ENCODE measurements at regions not wholly inside any gene's neighbourhood (a gene's known extent, or its start where the extent isn't known, plus 50 kb on each side); places are given as distances from the start of the nearest gene placed in this dataset.
A peak's percentile ranks its signal among the peaks of the same experiment; 100 is the strongest.

DNA sequence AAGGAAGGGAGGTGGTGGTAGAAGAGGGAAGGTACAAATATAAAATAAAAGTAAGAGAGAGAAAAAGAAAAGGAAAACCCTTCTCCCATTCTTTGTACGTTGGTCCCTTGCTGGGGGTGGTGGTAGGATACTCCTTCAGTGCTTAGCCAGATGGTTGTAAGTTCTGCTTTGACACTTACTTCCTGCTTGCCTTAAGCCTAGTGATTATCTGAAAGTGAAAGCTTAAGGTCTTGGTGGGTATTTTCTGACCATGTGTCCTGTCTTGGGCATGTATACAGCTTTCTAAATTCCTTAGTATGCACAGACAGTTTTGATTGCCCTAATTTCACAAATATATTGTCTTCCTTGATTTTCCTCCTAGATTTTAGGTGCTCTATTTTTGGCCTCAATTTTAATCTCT, 314.8 kb downstream of the PCDH17 start:
- CTCF ChIA-PET = no interaction called here
- intact Hi-C loops (cut with micrococcal nuclease; ENCODE audit: unreplicated experiment) = no loop called here
- no peaks in the 10 kb centered on the region for H3K9me3 Mint-ChIP-seq (ENCODE audit: low read depth, unreplicated experiment)
- no peaks in the 10 kb centered on the region for H3K36me3 Mint-ChIP-seq (ENCODE audit: insufficient read depth, unreplicated experiment)
- no peak overlapping the region for H3K4me3 Mint-ChIP-seq (ENCODE audit: low read depth, unreplicated experiment)
- TF ChIP-seq, protein P1, sequence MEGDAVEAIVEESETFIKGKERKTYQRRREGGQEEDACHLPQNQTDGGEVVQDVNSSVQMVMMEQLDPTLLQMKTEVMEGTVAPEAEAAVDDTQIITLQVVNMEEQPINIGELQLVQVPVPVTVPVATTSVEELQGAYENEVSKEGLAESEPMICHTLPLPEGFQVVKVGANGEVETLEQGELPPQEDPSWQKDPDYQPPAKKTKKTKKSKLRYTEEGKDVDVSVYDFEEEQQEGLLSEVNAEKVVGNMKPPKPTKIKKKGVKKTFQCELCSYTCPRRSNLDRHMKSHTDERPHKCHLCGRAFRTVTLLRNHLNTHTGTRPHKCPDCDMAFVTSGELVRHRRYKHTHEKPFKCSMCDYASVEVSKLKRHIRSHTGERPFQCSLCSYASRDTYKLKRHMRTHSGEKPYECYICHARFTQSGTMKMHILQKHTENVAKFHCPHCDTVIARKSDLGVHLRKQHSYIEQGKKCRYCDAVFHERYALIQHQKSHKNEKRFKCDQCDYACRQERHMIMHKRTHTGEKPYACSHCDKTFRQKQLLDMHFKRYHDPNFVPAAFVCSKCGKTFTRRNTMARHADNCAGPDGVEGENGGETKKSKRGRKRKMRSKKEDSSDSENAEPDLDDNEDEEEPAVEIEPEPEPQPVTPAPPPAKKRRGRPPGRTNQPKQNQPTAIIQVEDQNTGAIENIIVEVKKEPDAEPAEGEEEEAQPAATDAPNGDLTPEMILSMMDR (IDR thresholded peaks at IDR 0.05; ENCODE audit: unreplicated experiment) = no peak
- no peaks in the 10 kb centered on the region for H3K27me3 Mint-ChIP-seq (ENCODE audit: unreplicated experiment)
- no peaks in the 10 kb centered on the region for H3K4me1 Mint-ChIP-seq (ENCODE audit: low read depth, unreplicated experiment)
- no peak for DNase-seq
- BruUV-seq (replicated peaks) = no TSS peak
- peak overlapping the region; percentile 17 for H3K27ac Mint-ChIP-seq (ENCODE audit: unreplicated experiment)

DNA sequence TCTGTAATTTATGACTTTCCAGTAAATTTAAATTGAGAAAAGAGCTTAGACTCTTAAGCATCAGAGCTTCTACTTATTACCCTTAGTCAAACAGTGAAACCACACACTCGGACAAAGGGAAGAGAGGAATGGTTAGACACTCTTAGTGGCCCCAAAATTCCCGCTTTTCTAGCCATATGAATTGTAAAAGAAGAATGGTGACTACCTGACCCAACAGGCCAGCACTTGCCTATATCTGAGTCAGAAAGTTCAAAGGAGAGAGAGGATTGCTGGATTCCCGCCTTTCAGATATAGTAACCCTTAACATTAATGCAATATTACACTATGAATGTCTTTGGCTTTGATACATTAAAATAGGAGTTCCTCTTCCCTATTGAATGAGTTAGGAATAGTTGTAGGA, 317.3 kb downstream of the PCDH17 start:
- intact Hi-C loops (cut with micrococcal nuclease; ENCODE audit: unreplicated experiment) = no loop called here
- Mint-ChIP-seq H3K27ac (ENCODE audit: unreplicated experiment) (no peak overlapping the region), H3K4me1 (ENCODE audit: low read depth, unreplicated experiment) (no peaks in the 10 kb centered on the region), H3K36me3 (ENCODE audit: insufficient read depth, unreplicated experiment) (no peaks in the 10 kb centered on the region), H3K9me3 (ENCODE audit: low read depth, unreplicated experiment) (no peaks in the 10 kb centered on the region), H3K27me3 (ENCODE audit: unreplicated experiment) (no peaks in the 10 kb centered on the region), H3K4me3 (ENCODE audit: low read depth, unreplicated experiment) (no peak overlapping the region)
- no peak for DNase-seq
- TF ChIP-seq, protein P1 (IDR thresholded peaks at IDR 0.05; ENCODE audit: unreplicated experiment) = no peak
- BruUV-seq (replicated peaks) = no TSS peak
- CTCF ChIA-PET = no interaction called here

DNA sequence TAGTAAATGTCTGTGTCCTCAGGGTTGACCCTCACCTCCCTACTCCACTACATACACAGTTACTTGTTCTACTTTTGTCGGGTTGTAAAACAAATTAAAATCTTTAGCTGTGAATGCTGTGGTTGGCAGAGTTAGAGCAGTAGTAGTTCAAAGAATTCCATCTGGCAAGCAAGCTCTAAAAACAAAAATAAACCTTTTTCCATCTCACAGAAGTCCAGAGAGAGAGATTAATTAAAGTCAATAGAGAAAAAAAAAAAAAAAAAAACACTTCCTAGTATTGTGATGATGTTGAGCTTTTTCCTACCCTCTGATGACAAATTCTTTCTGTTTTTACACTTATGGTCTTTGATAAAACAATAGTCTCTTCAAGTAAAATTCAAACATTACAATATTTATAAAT, 338.4 kb downstream of the PCDH17 start:
- Mint-ChIP-seq H3K27me3 (ENCODE audit: unreplicated experiment) (no peaks in the 10 kb centered on the region), H3K4me3 (ENCODE audit: low read depth, unreplicated experiment) (no peak overlapping the region), H3K4me1 (ENCODE audit: low read depth, unreplicated experiment) (no peaks in the 10 kb centered on the region), H3K36me3 (ENCODE audit: insufficient read depth, unreplicated experiment) (no peaks in the 10 kb centered on the region), H3K27ac (ENCODE audit: unreplicated experiment) (no peak overlapping the region), H3K9me3 (ENCODE audit: low read depth, unreplicated experiment) (peaks cover 2% of the 10 kb centered on the region)
- TF ChIP-seq, protein P1 (IDR thresholded peaks at IDR 0.05; ENCODE audit: unreplicated experiment) = no peak
- CTCF ChIA-PET = no interaction called here
- BruUV-seq (replicated peaks) = no TSS peak
- intact Hi-C loops (cut with micrococcal nuclease; ENCODE audit: unreplicated experiment) = no loop called here
- no peak for DNase-seq

DNA sequence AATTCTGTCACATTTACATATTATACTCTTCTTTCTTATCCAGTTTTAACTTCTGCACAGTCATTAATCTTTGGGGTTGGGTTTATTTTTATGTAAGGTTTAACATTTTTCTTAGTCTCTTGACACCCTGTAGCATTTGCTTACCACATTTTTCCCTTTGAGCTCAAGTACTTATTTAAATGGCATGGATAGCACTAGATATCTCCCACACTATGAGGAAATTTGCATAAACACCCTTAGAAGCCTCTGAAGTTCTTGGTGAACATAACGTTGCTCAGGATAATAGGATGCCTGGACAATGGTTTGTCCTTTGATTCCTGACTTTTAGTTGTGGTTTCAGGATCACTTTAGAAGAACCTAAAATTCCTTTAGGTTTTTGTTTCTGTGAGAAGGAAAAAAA, 338.9 kb downstream of the PCDH17 start:
- H3K4me3 Mint-ChIP-seq (ENCODE audit: low read depth, unreplicated experiment) = no peak overlapping the region
- CTCF ChIA-PET = no interaction called here
- no peaks in the 10 kb centered on the region for H3K27me3 Mint-ChIP-seq (ENCODE audit: unreplicated experiment)
- H3K36me3 Mint-ChIP-seq (ENCODE audit: insufficient read depth, unreplicated experiment) = no peaks in the 10 kb centered on the region
- no TSS peak for BruUV-seq (replicated peaks)
- H3K9me3 Mint-ChIP-seq (ENCODE audit: low read depth, unreplicated experiment) = peaks cover 2% of the 10 kb centered on the region
- intact Hi-C loops (cut with micrococcal nuclease; ENCODE audit: unreplicated experiment) = no loop called here
- H3K27ac Mint-ChIP-seq (ENCODE audit: unreplicated experiment) = no peak overlapping the region
- TF ChIP-seq, protein P1 (IDR thresholded peaks at IDR 0.05; ENCODE audit: unreplicated experiment) = no peak
- no peaks in the 10 kb centered on the region for H3K4me1 Mint-ChIP-seq (ENCODE audit: low read depth, unreplicated experiment)
- DNase-seq = no peak

DNA sequence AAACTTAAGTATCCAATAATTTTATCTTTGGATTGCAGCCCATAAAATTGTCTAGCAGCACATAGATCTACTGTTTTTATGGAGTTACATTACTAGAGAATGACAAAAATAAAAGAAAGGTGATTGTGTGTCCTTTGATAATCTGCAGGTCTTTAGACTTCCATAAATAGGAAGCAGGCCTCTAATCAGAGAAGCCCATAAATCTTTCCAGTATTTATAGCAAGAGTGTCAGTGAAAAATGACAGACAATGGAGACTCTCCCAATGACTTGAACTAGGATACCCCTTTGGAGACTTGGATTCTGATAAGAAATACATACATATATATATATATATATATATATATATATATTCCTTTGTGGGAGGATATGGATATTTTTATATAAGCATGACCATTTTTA, 351.2 kb downstream of the PCDH17 start:
- intact Hi-C loops (cut with micrococcal nuclease; ENCODE audit: unreplicated experiment) = no loop called here
- Mint-ChIP-seq H3K27ac (ENCODE audit: unreplicated experiment) (no peak overlapping the region), H3K27me3 (ENCODE audit: unreplicated experiment) (no peaks in the 10 kb centered on the region), H3K9me3 (ENCODE audit: low read depth, unreplicated experiment) (no peaks in the 10 kb centered on the region), H3K4me3 (ENCODE audit: low read depth, unreplicated experiment) (no peak overlapping the region), H3K4me1 (ENCODE audit: low read depth, unreplicated experiment) (no peaks in the 10 kb centered on the region), H3K36me3 (ENCODE audit: insufficient read depth, unreplicated experiment) (no peaks in the 10 kb centered on the region)
- CTCF ChIA-PET = no interaction called here
- no TSS peak for BruUV-seq (replicated peaks)
- TF ChIP-seq, protein P1 (IDR thresholded peaks at IDR 0.05; ENCODE audit: unreplicated experiment) = no peak
- DNase-seq = no peak
